HepG2 (cell line): ENCODE measurements at regions not wholly inside any gene's neighbourhood (a gene's known extent, or its start where the extent isn't known, plus 50 kb on each side); places are given as distances from the start of the nearest gene placed in this dataset.

Source experiments
- ARID5B ChIP-seq: IDR thresholded peaks from 2 replicates; pipeline ENCODE4 v1.4.0; 2020; ENCODE audit warnings: mild to moderate bottlenecking, missing genetic modification reagents
- ARNT ChIP-seq: fragments of 450-650 bp; IDR thresholded peaks from 2 replicates; pipeline ENCODE4 v1.6.1; 2017
- JDP2 ChIP-seq: sonication (generic); formaldehyde crosslinking; IDR thresholded peaks from 2 replicates; pipeline ENCODE4 v1.8.1; 2022; ENCODE audit warnings: missing genetic modification reagents, borderline replicate concordance
- MIER2 ChIP-seq: IDR thresholded peaks from 2 replicates; pipeline ENCODE4 v1.6.1; 2016; ENCODE audit warnings: missing biosample characterization, missing genetic modification reagents
- NFATC3 ChIP-seq: sonication (generic); formaldehyde crosslinking; IDR thresholded peaks from 2 replicates; pipeline ENCODE4 v1.5.1; 2020; ENCODE audit warnings: mild to moderate bottlenecking, missing genetic modification reagents
- NFRKB ChIP-seq: fragments of 450-650 bp; IDR thresholded peaks from 2 replicates; pipeline ENCODE4 v1.6.1; 2017
- RARA ChIP-seq: IDR thresholded peaks from 2 replicates; pipeline ENCODE4 v1.6.1; 2016; ENCODE audit warnings: missing genetic modification reagents, missing compliant biosample characterization
- SAFB2 ChIP-seq: sonication (generic); formaldehyde crosslinking; IDR thresholded peaks from 2 replicates; pipeline ENCODE4 v1.5.1; 2020; ENCODE audit warnings: missing genetic modification reagents, low read depth, mild to moderate bottlenecking, borderline replicate concordance
- SIX1 ChIP-seq: sonication (generic); formaldehyde crosslinking; IDR thresholded peaks from 2 replicates; pipeline ENCODE4 v1.4.0; 2020; ENCODE audit warnings: missing genetic modification reagents, borderline replicate concordance
- SMC3 ChIP-seq: IDR thresholded peaks from 2 replicates; pipeline ENCODE4 v1.6.1; 2011; ENCODE audit warnings: low read length, improper control_type of control experiment
- SP4 ChIP-seq: sonication (generic); formaldehyde crosslinking; IDR thresholded peaks from 2 replicates; pipeline ENCODE4 v1.8.1; 2023; ENCODE audit warnings: mild to moderate bottlenecking, missing genetic modification reagents
- TBX3 ChIP-seq: fragments of 450-650 bp; IDR thresholded peaks from 2 replicates; pipeline ENCODE4 v1.6.1; 2017; ENCODE audit warnings: antibody characterized with exemption, mild to moderate bottlenecking, inconsistent platforms, borderline replicate concordance
- WIZ ChIP-seq: sonication (generic); formaldehyde crosslinking; IDR thresholded peaks from 2 replicates; pipeline ENCODE4 v1.5.1; 2020; ENCODE audit warnings: mild to moderate bottlenecking, missing genetic modification reagents
- ZBTB37 ChIP-seq: sonication (generic); formaldehyde crosslinking; IDR thresholded peaks from 2 replicates; pipeline ENCODE4 v1.4.0; 2020; ENCODE audit warnings: mild to moderate bottlenecking, missing genetic modification reagents
- ZFP36L2 ChIP-seq: sonication (generic); formaldehyde crosslinking; IDR thresholded peaks from 2 replicates; pipeline ENCODE4 v1.4.0; 2020; ENCODE audit warnings: missing genetic modification reagents
- ZNF12 ChIP-seq: sonication (generic); formaldehyde crosslinking; IDR thresholded peaks from 2 replicates; pipeline ENCODE4 v1.5.0; 2020; ENCODE audit warnings: missing genetic modification reagents
- ZNF317 ChIP-seq: sonication (generic); formaldehyde crosslinking; IDR thresholded peaks from 2 replicates; pipeline ENCODE4 v1.5.0; 2020; ENCODE audit warnings: mild to moderate bottlenecking, missing genetic modification reagents
- ZNF432 ChIP-seq: sonication (generic); formaldehyde crosslinking; IDR thresholded peaks from 2 replicates; pipeline ENCODE4 v1.5.0; 2020; ENCODE audit warnings: missing genetic modification reagents, mild to moderate bottlenecking, borderline replicate concordance
- ZNF615 ChIP-seq: sonication (generic); formaldehyde crosslinking; IDR thresholded peaks from 2 replicates; pipeline ENCODE4 v1.5.0; 2020; ENCODE audit warnings: mild to moderate bottlenecking, missing genetic modification reagents, borderline replicate concordance
- TF ChIP-seq, protein P1 (sequence below): sonication (generic); formaldehyde crosslinking; conservative IDR thresholded peaks from 2 replicates; pipeline ENCODE4 v1.5.0; 2020; ENCODE audit warnings: missing genetic modification reagents
- TF ChIP-seq, protein P2 (sequence below): sonication (generic); formaldehyde crosslinking; IDR thresholded peaks from 2 replicates; pipeline ENCODE4 v1.4.0; 2020; ENCODE audit warnings: missing genetic modification reagents

- TF ChIP-seq ZBTB37 (no peak), RARA (peak; percentile 59), ZFP36L2 (no peak), NFATC3 (CRISPR knock-in tag) (no peak), ZNF12 (CRISPR knock-in tag) (peak; percentile 89; the same call in 1 of the 2 replicates), SAFB2 (CRISPR knock-in tag) (no peak), SMC3 (no peak), ZNF317 (no peak), ARNT (no peak), MIER2 (CRISPR knock-in tag) (no peak), TBX3 (no peak), SIX1 (CRISPR knock-in tag) (peak; percentile 83), SP4 (CRISPR knock-in tag) (no peak), ZNF615 (CRISPR knock-in tag) (no peak), NFRKB (no peak), ARID5B (peak; percentile 87), WIZ (CRISPR knock-in tag) (no peak), ZNF432 (CRISPR knock-in tag) (no peak), JDP2 (CRISPR knock-in tag) (no peak)
- TF ChIP-seq, protein P1, sequence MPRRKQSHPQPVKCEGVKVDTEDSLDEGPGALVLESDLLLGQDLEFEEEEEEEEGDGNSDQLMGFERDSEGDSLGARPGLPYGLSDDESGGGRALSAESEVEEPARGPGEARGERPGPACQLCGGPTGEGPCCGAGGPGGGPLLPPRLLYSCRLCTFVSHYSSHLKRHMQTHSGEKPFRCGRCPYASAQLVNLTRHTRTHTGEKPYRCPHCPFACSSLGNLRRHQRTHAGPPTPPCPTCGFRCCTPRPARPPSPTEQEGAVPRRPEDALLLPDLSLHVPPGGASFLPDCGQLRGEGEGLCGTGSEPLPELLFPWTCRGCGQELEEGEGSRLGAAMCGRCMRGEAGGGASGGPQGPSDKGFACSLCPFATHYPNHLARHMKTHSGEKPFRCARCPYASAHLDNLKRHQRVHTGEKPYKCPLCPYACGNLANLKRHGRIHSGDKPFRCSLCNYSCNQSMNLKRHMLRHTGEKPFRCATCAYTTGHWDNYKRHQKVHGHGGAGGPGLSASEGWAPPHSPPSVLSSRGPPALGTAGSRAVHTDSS (CRISPR knock-in tag), result no peak
- TF ChIP-seq, protein P2, sequence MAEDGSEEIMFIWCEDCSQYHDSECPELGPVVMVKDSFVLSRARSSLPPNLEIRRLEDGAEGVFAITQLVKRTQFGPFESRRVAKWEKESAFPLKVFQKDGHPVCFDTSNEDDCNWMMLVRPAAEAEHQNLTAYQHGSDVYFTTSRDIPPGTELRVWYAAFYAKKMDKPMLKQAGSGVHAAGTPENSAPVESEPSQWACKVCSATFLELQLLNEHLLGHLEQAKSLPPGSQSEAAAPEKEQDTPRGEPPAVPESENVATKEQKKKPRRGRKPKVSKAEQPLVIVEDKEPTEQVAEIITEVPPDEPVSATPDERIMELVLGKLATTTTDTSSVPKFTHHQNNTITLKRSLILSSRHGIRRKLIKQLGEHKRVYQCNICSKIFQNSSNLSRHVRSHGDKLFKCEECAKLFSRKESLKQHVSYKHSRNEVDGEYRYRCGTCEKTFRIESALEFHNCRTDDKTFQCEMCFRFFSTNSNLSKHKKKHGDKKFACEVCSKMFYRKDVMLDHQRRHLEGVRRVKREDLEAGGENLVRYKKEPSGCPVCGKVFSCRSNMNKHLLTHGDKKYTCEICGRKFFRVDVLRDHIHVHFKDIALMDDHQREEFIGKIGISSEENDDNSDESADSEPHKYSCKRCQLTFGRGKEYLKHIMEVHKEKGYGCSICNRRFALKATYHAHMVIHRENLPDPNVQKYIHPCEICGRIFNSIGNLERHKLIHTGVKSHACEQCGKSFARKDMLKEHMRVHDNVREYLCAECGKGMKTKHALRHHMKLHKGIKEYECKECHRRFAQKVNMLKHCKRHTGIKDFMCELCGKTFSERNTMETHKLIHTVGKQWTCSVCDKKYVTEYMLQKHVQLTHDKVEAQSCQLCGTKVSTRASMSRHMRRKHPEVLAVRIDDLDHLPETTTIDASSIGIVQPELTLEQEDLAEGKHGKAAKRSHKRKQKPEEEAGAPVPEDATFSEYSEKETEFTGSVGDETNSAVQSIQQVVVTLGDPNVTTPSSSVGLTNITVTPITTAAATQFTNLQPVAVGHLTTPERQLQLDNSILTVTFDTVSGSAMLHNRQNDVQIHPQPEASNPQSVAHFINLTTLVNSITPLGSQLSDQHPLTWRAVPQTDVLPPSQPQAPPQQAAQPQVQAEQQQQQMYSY (CRISPR knock-in tag), result no peak
Measured at GRCh38 chr2:45256867-45257641, 247.8 kb upstream of the SIX2 start (continued).
